ENCODE measurements at regions not wholly inside any gene's neighbourhood (a gene's known extent, or its start where the extent isn't known, plus 50 kb on each side); places are given as distances from the start of the nearest gene placed in this dataset.

DNA sequence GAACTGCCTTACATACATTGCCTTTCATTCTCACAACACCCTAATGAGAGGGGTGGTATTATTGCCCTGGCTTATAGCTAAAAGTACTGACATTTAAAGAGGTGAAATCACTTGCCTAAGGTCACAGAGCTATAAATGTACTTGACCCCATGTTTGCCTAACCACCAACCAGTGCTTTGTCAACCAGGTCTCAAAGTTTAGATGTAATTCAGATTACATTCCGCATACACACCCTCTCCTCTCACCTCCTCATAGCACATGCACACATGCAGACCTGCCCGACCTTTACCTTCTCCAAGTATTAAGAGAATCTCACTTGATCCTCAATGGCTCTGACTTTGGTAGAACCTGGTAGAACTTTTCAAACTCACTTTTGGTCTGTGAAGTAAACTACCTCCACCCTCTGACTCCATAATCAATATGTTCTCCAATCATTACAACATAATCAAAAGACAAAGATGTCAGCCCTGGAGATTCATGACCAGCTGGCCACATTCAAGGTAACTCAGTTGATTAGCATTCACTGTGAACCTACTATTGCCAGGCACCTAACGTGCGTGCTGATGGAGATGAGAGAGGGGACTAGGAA, 63.2 kb upstream of the HES1 start:
- no peak for TF ChIP-seq POLR2A (IDR thresholded peaks at IDR 0.05)
- TF ChIP-seq, protein P1, sequence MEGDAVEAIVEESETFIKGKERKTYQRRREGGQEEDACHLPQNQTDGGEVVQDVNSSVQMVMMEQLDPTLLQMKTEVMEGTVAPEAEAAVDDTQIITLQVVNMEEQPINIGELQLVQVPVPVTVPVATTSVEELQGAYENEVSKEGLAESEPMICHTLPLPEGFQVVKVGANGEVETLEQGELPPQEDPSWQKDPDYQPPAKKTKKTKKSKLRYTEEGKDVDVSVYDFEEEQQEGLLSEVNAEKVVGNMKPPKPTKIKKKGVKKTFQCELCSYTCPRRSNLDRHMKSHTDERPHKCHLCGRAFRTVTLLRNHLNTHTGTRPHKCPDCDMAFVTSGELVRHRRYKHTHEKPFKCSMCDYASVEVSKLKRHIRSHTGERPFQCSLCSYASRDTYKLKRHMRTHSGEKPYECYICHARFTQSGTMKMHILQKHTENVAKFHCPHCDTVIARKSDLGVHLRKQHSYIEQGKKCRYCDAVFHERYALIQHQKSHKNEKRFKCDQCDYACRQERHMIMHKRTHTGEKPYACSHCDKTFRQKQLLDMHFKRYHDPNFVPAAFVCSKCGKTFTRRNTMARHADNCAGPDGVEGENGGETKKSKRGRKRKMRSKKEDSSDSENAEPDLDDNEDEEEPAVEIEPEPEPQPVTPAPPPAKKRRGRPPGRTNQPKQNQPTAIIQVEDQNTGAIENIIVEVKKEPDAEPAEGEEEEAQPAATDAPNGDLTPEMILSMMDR (IDR thresholded peaks at IDR 0.05): no peak

All from prostate gland (tissue), 2 donors.